ENCODE measurements at regions not wholly inside any gene's neighbourhood (a gene's known extent, or its start where the extent isn't known, plus 50 kb on each side); places are given as distances from the start of the nearest gene placed in this dataset.
"Not testable (repeated sequence)": the region's sequence is repeated elsewhere in the genome, so short reads cannot be mapped to it uniquely, and the experiment has no call there.

- H3K4me3 ChIP-seq (ENCODE audit: low read length in 2 of 2), result no peak overlapping the region
- ATAC-seq (ENCODE audit: low FRiP score), result no peak
- no peaks in the 10 kb centered on the region for H3K9me3 ChIP-seq (ENCODE audit: control insufficient read depth, low read length)
- H3K4me1 ChIP-seq (ENCODE audit: control insufficient read depth in 1 of 2, insufficient read depth in 2 of 2, low read length in 2 of 2), result no peaks in the 10 kb centered on the region
- DNase-seq, result no peak
- no peak overlapping the region for H3K27ac ChIP-seq (ENCODE audit: low read depth in 1 of 2, low read length in 2 of 2)
- H3K27me3 ChIP-seq (ENCODE audit: control insufficient read depth in 1 of 2, insufficient read depth in 2 of 2, low read length in 1 of 2), result no peaks in the 10 kb centered on the region
- no peaks in the 10 kb centered on the region for H3K36me3 ChIP-seq (ENCODE audit: control insufficient read depth in 1 of 2, insufficient read depth in 2 of 2, low read length in 1 of 2)
- intact Hi-C loops (cut with DNase I), result no loop called here
Observed at GRCh38 chr7:8841171-8841570, 407.8 kb downstream of the NXPH1 start.

- H3K36me3 ChIP-seq (ENCODE audit: control insufficient read depth in 1 of 2, insufficient read depth in 2 of 2, low read length in 1 of 2), result no peaks in the 10 kb centered on the region
- intact Hi-C loops (cut with DNase I), result no loop called here
- no peak overlapping the region for H3K4me3 ChIP-seq (ENCODE audit: low read length in 2 of 2)
- WGBS, 2 donors, result 81 to 82% methylated on average over 2 of the region's 2 CpGs
- no peak for DNase-seq
- no peaks in the 10 kb centered on the region for H3K9me3 ChIP-seq (ENCODE audit: control insufficient read depth, low read length)
- H3K27me3 ChIP-seq (ENCODE audit: control insufficient read depth in 1 of 2, insufficient read depth in 2 of 2, low read length in 1 of 2), result peaks cover 0 to 1% of the 10 kb centered on the region in 2 donors
- no peaks in the 10 kb centered on the region for H3K4me1 ChIP-seq (ENCODE audit: control insufficient read depth in 1 of 2, insufficient read depth in 2 of 2, low read length in 2 of 2)
- ATAC-seq (ENCODE audit: low FRiP score), result no peak
- H3K27ac ChIP-seq (ENCODE audit: low read depth in 1 of 2, low read length in 2 of 2), result no peak overlapping the region
Observed at GRCh38 chr7:8871716-8872115, 438.3 kb downstream of the NXPH1 start.

GRCh38 chr7:8881916-8882315, 448.5 kb downstream of the NXPH1 start:
- ATAC-seq (ENCODE audit: low FRiP score), result no peak
- H3K4me3 ChIP-seq (ENCODE audit: low read length in 2 of 2), result no peak overlapping the region
- DNase-seq, result no peak
- WGBS, 2 donors, result 59 to 68% methylated on average over 2 of the region's 2 CpGs
- H3K27ac ChIP-seq (ENCODE audit: low read depth in 1 of 2, low read length in 2 of 2), result no peak overlapping the region
- intact Hi-C loops (cut with DNase I), result no loop called here
- H3K27me3 ChIP-seq (ENCODE audit: control insufficient read depth in 1 of 2, insufficient read depth in 2 of 2, low read length in 1 of 2), result no peaks in the 10 kb centered on the region
- H3K4me1 ChIP-seq (ENCODE audit: control insufficient read depth in 1 of 2, insufficient read depth in 2 of 2, low read length in 2 of 2), result no peaks in the 10 kb centered on the region
- no peaks in the 10 kb centered on the region for H3K36me3 ChIP-seq (ENCODE audit: control insufficient read depth in 1 of 2, insufficient read depth in 2 of 2, low read length in 1 of 2)
- H3K9me3 ChIP-seq (ENCODE audit: control insufficient read depth, low read length), result no peaks in the 10 kb centered on the region

- intact Hi-C loops (cut with DNase I), result no loop called here
- no peak for DNase-seq
Observed at GRCh38 chr7:8885480-8886000, 452.1 kb downstream of the NXPH1 start.

GRCh38 chr7:8890346-8890745, 456.9 kb downstream of the NXPH1 start:
- H3K27ac ChIP-seq (ENCODE audit: low read depth in 1 of 2, low read length in 2 of 2); H3K9me3 ChIP-seq (ENCODE audit: control insufficient read depth, low read length); H3K36me3 ChIP-seq (ENCODE audit: control insufficient read depth in 1 of 2, insufficient read depth in 2 of 2, low read length in 1 of 2); intact Hi-C loops (cut with DNase I); DNase-seq; H3K4me3 ChIP-seq (ENCODE audit: low read length in 2 of 2); ATAC-seq (ENCODE audit: low FRiP score); H3K27me3 ChIP-seq (ENCODE audit: control insufficient read depth in 1 of 2, insufficient read depth in 2 of 2, low read length in 1 of 2); H3K4me1 ChIP-seq (ENCODE audit: control insufficient read depth in 1 of 2, insufficient read depth in 2 of 2, low read length in 2 of 2): not testable (repeated sequence)
- WGBS, 2 donors, result 94 to 96% methylated on average over 21 to 30 of the region's 30 CpGs

More at GRCh38 chr7:8885480-8886000, 452.1 kb downstream of the NXPH1 start:
- Histone ChIP-seq H3K27me3 (ENCODE audit: control insufficient read depth in 1 of 2, insufficient read depth in 2 of 2, low read length in 1 of 2) (no peaks in the 10 kb centered on the region), H3K4me3 (ENCODE audit: low read length in 2 of 2) (no peak overlapping the region), H3K9me3 (ENCODE audit: control insufficient read depth, low read length) (no peaks in the 10 kb centered on the region), H3K4me1 (ENCODE audit: control insufficient read depth in 1 of 2, insufficient read depth in 2 of 2, low read length in 2 of 2) (no peaks in the 10 kb centered on the region), H3K27ac (ENCODE audit: low read depth in 1 of 2, low read length in 2 of 2) (no peak overlapping the region), H3K36me3 (ENCODE audit: control insufficient read depth in 1 of 2, insufficient read depth in 2 of 2, low read length in 1 of 2) (no peaks in the 10 kb centered on the region)
- no peak for ATAC-seq (ENCODE audit: low FRiP score)

- Histone ChIP-seq H3K4me3 (ENCODE audit: low read length in 2 of 2) (no peak overlapping the region), H3K27me3 (ENCODE audit: control insufficient read depth in 1 of 2, insufficient read depth in 2 of 2, low read length in 1 of 2) (no peaks in the 10 kb centered on the region), H3K4me1 (ENCODE audit: control insufficient read depth in 1 of 2, insufficient read depth in 2 of 2, low read length in 2 of 2) (no peaks in the 10 kb centered on the region), H3K27ac (ENCODE audit: low read depth in 1 of 2, low read length in 2 of 2) (no peak overlapping the region), H3K9me3 (ENCODE audit: control insufficient read depth, low read length) (no peaks in the 10 kb centered on the region), H3K36me3 (ENCODE audit: control insufficient read depth in 1 of 2, insufficient read depth in 2 of 2, low read length in 1 of 2) (no peaks in the 10 kb centered on the region)
- 45 to 49% methylated on average over 2 of the region's 2 CpGs for WGBS, 2 donors
- ATAC-seq (ENCODE audit: low FRiP score) (no peak), DNase-seq (no peak)
- intact Hi-C loops (cut with DNase I), result no loop called here
Observed at GRCh38 chr7:8893775-8894174, 460.4 kb downstream of the NXPH1 start.

GRCh38 chr7:8906396-8907075, 473.1 kb downstream of the NXPH1 start:
- Histone ChIP-seq H3K9me3 (ENCODE audit: control insufficient read depth, low read length) (no peaks in the 10 kb centered on the region), H3K27ac (ENCODE audit: low read depth in 1 of 2, low read length in 2 of 2) (no peak overlapping the region), H3K36me3 (ENCODE audit: control insufficient read depth in 1 of 2, insufficient read depth in 2 of 2, low read length in 1 of 2) (no peaks in the 10 kb centered on the region), H3K4me3 (ENCODE audit: low read length in 2 of 2) (no peak overlapping the region), H3K4me1 (ENCODE audit: control insufficient read depth in 1 of 2, insufficient read depth in 2 of 2, low read length in 2 of 2) (no peaks in the 10 kb centered on the region), H3K27me3 (ENCODE audit: control insufficient read depth in 1 of 2, insufficient read depth in 2 of 2, low read length in 1 of 2) (no peaks in the 10 kb centered on the region)
- 69 to 73% methylated on average over 6 of the region's 6 CpGs for WGBS, 2 donors
- ATAC-seq (ENCODE audit: low FRiP score) (no peak), DNase-seq (no peak)
- intact Hi-C loops (cut with DNase I), result no loop called here

GRCh38 chr7:8908889-8909288, 475.5 kb downstream of the NXPH1 start:
- H3K36me3 ChIP-seq (ENCODE audit: control insufficient read depth in 1 of 2, insufficient read depth in 2 of 2, low read length in 1 of 2), result no peaks in the 10 kb centered on the region
- no peaks in the 10 kb centered on the region for H3K27me3 ChIP-seq (ENCODE audit: control insufficient read depth in 1 of 2, insufficient read depth in 2 of 2, low read length in 1 of 2)
- no peak overlapping the region for H3K4me3 ChIP-seq (ENCODE audit: low read length in 2 of 2)
- no peaks in the 10 kb centered on the region for H3K9me3 ChIP-seq (ENCODE audit: control insufficient read depth, low read length)
- intact Hi-C loops (cut with DNase I), result no loop called here
- no peak for DNase-seq
- WGBS, 2 donors, result 49 to 54% methylated on average over 1 of the region's 1 CpG
- no peaks in the 10 kb centered on the region for H3K4me1 ChIP-seq (ENCODE audit: control insufficient read depth in 1 of 2, insufficient read depth in 2 of 2, low read length in 2 of 2)
- H3K27ac ChIP-seq (ENCODE audit: low read depth in 1 of 2, low read length in 2 of 2), result no peak overlapping the region
- ATAC-seq (ENCODE audit: low FRiP score), result no peak

GRCh38 chr7:8913682-8914081, 480.3 kb downstream of the NXPH1 start:
- Histone ChIP-seq H3K4me1 (ENCODE audit: control insufficient read depth in 1 of 2, insufficient read depth in 2 of 2, low read length in 2 of 2) (no peaks in the 10 kb centered on the region), H3K36me3 (ENCODE audit: control insufficient read depth in 1 of 2, insufficient read depth in 2 of 2, low read length in 1 of 2) (no peaks in the 10 kb centered on the region), H3K27ac (ENCODE audit: low read depth in 1 of 2, low read length in 2 of 2) (no peak overlapping the region), H3K27me3 (ENCODE audit: control insufficient read depth in 1 of 2, insufficient read depth in 2 of 2, low read length in 1 of 2) (no peaks in the 10 kb centered on the region), H3K9me3 (ENCODE audit: control insufficient read depth, low read length) (no peaks in the 10 kb centered on the region), H3K4me3 (ENCODE audit: low read length in 2 of 2) (no peak overlapping the region)
- 32 to 34% methylated on average over 2 of the region's 2 CpGs for WGBS, 2 donors
- intact Hi-C loops (cut with DNase I), result no loop called here
- no peak for ATAC-seq (ENCODE audit: low FRiP score)
- DNase-seq, result no peak

All from aorta (tissue), 5 donors.